OCI-LY1 (cell line): ENCODE measurements at regions not wholly inside any gene's neighbourhood (a gene's known extent, or its start where the extent isn't known, plus 50 kb on each side); places are given as distances from the start of the nearest gene placed in this dataset.

Experiments
- H2AFZ ChIP-seq: fragments of 200-600 bp; sonication (generic), shearing (Covaris generic); 2 replicates; pipeline ENCODE4 v1.6.0; 2014; ENCODE audit warnings: antibody characterized with exemption, mild to moderate bottlenecking, low read length
- H3F3A ChIP-seq: fragments of 200-600 bp; sonication (generic), shearing (Covaris generic); 2 replicates; pipeline ENCODE4 v1.6.0; 2014; ENCODE audit warnings: mild to moderate bottlenecking, antibody characterized with exemption, low read length, moderate library complexity; ENCODE audit not compliant: insufficient read depth
- H3K27ac ChIP-seq: fragments of 200-600 bp; sonication (generic); 2 replicates; pipeline ENCODE4 v1.5.1; 2014; ENCODE audit warnings: low read length, mixed run types, mild to moderate bottlenecking, low read depth; ENCODE audit not compliant: poor library complexity, severe bottlenecking
- H3K27me3 ChIP-seq: fragments of 200-600 bp; sonication (generic); 2 replicates; pipeline ENCODE4 v1.6.0; 2014; ENCODE audit warnings: antibody characterized with exemption, mild to moderate bottlenecking, low read length, moderate library complexity; ENCODE audit not compliant: insufficient read depth
- H3K36me3 ChIP-seq: fragments of 200-600 bp; sonication (generic); 2 replicates; pipeline ENCODE4 v1.6.1; 2014; ENCODE audit warnings: mild to moderate bottlenecking, antibody characterized with exemption, low read length, moderate library complexity, mixed read lengths; ENCODE audit not compliant: insufficient read depth
- H3K4me1 ChIP-seq: fragments of 200-600 bp; sonication (generic); 2 replicates; pipeline ENCODE4 v1.5.1; 2014; ENCODE audit warnings: mild to moderate bottlenecking, low read length, moderate library complexity; ENCODE audit not compliant: insufficient read depth, severe bottlenecking
- H3K4me2 ChIP-seq: fragments of 200-600 bp; sonication (generic), shearing (Covaris generic); 2 replicates; pipeline ENCODE4 v1.6.1; 2014; ENCODE audit warnings: low read length
- H3K4me3 ChIP-seq: fragments of 200-600 bp; sonication (generic); 2 replicates; pipeline ENCODE4 v1.5.1; 2014; ENCODE audit warnings: low read length, low read depth, mild to moderate bottlenecking, mixed read lengths; ENCODE audit not compliant: poor library complexity, severe bottlenecking
- H3K79me2 ChIP-seq: fragments of 200-600 bp; shearing (Covaris generic); 2 replicates; pipeline ENCODE4 v1.6.1; 2016; ENCODE audit warnings: mixed run types, low read length, mixed read lengths; ENCODE audit not compliant: insufficient read depth
- H3K9ac ChIP-seq: fragments of 200-600 bp; sonication (generic), shearing (Covaris generic); 2 replicates; pipeline ENCODE4 v1.6.1; 2014; ENCODE audit warnings: mild to moderate bottlenecking, low read length, mixed read lengths
- H3K9me2 ChIP-seq: fragments of 200-600 bp; sonication (generic), shearing (Covaris generic); 2 replicates; pipeline ENCODE4 v1.6.1; 2014; ENCODE audit warnings: low read depth, mild to moderate bottlenecking, low read length, mixed read lengths
- H3K9me3 ChIP-seq: fragments of 200-600 bp; shearing (Covaris generic); 2 replicates; pipeline ENCODE4 v1.6.1; 2014; ENCODE audit warnings: low read length, mixed read lengths
- H4K20me1 ChIP-seq: fragments of 200-600 bp; sonication (generic), shearing (Covaris generic); 2 replicates; pipeline ENCODE4 v1.6.0; 2016; ENCODE audit warnings: mild to moderate bottlenecking, low read length; ENCODE audit not compliant: insufficient read depth
- CTCF ChIP-seq: fragments of 200-600 bp; sonication (generic), shearing (Covaris generic); IDR thresholded peaks from 2 replicates; pipeline ENCODE4 v1.5.1; 2017; ENCODE audit warnings: mild to moderate bottlenecking, antibody characterized with exemption, low read length, moderate library complexity, mixed read lengths
- EZH2 ChIP-seq: fragments of 200-600 bp; sonication (generic), shearing (Covaris generic); IDR thresholded peaks from 2 replicates; pipeline ENCODE4 v1.8.0; 2017; ENCODE audit warnings: borderline replicate concordance, mixed run types, mild to moderate bottlenecking, antibody characterized with exemption, low read length, moderate library complexity, mixed read lengths

- Histone ChIP-seq H3K36me3 (no peaks in the 10 kb centered on the region), H3K27me3 (no peaks in the 10 kb centered on the region), H3K9ac (no peak overlapping the region), H3K9me2 (no peaks in the 10 kb centered on the region), H3K27ac (no peak overlapping the region), H3F3A (no peaks in the 10 kb centered on the region), H3K79me2 (no peaks in the 10 kb centered on the region), H2AFZ (no peak overlapping the region), H3K4me1 (no peaks in the 10 kb centered on the region), H3K4me2 (no peak overlapping the region), H3K4me3 (no peak overlapping the region), H3K9me3 (no peaks in the 10 kb centered on the region), H4K20me1 (no peaks in the 10 kb centered on the region)
- no peak for TF ChIP-seq CTCF
- no peak for TF ChIP-seq EZH2
These were observed 647.8 kb downstream of the INHBA start for GRCh38 chr7:41054960-41055661.

- H3K4me2 ChIP-seq, result no peak overlapping the region
- H3K79me2 ChIP-seq, result no peaks in the 10 kb centered on the region
- H3K4me1 ChIP-seq, result no peaks in the 10 kb centered on the region
- H2AFZ ChIP-seq, result no peak overlapping the region
- TF ChIP-seq CTCF (no peak), EZH2 (no peak)
- H3K27me3 ChIP-seq, result no peaks in the 10 kb centered on the region
- H3F3A ChIP-seq, result no peaks in the 10 kb centered on the region
- H3K4me3 ChIP-seq, result no peak overlapping the region
- no peaks in the 10 kb centered on the region for H3K9me2 ChIP-seq
- no peaks in the 10 kb centered on the region for H3K9me3 ChIP-seq
- no peak overlapping the region for H3K27ac ChIP-seq
- H4K20me1 ChIP-seq, result no peaks in the 10 kb centered on the region
- H3K9ac ChIP-seq, result no peak overlapping the region
- H3K36me3 ChIP-seq, result no peaks in the 10 kb centered on the region
These were observed 649.1 kb downstream of the INHBA start for GRCh38 chr7:41053820-41054219.

- H3K4me3 ChIP-seq, result no peak overlapping the region
- H3K4me1 ChIP-seq, result no peaks in the 10 kb centered on the region
- H3K9me2 ChIP-seq, result no peaks in the 10 kb centered on the region
- H3F3A ChIP-seq, result no peaks in the 10 kb centered on the region
- no peaks in the 10 kb centered on the region for H3K27me3 ChIP-seq
- H2AFZ ChIP-seq, result no peak overlapping the region
- H3K36me3 ChIP-seq, result no peaks in the 10 kb centered on the region
- TF ChIP-seq EZH2 (no peak), CTCF (no peak)
- H3K4me2 ChIP-seq, result no peak overlapping the region
- H3K27ac ChIP-seq, result no peak overlapping the region
- no peaks in the 10 kb centered on the region for H3K79me2 ChIP-seq
- no peaks in the 10 kb centered on the region for H4K20me1 ChIP-seq
- no peaks in the 10 kb centered on the region for H3K9me3 ChIP-seq
- no peak overlapping the region for H3K9ac ChIP-seq
These were observed 650.2 kb downstream of the INHBA start for GRCh38 chr7:41052736-41053135.
